ENCODE measurements at regions not wholly inside any gene's neighbourhood (a gene's known extent, or its start where the extent isn't known, plus 50 kb on each side); places are given as distances from the start of the nearest gene placed in this dataset.

GRCh38 chr3:17949101-17949500, 206.7 kb upstream of the TBC1D5 start:
- TF ChIP-seq ZBTB7A (IDR thresholded peaks at IDR 0.05; ENCODE audit: low read depth): no peak
- no peak for TF ChIP-seq YY1 (IDR thresholded peaks at IDR 0.05; ENCODE audit: low read depth)
- TF ChIP-seq CREB1 (IDR thresholded peaks at IDR 0.05; ENCODE audit: low read depth): no peak
- no peak for TF ChIP-seq TCF12 (IDR thresholded peaks at IDR 0.05; ENCODE audit: low read depth)
- TF ChIP-seq EGR1 (IDR thresholded peaks at IDR 0.05): no peak

GRCh38 chr3:17947833-17948232, 205.4 kb upstream of the TBC1D5 start:
- no peak for TF ChIP-seq CEBPB (IDR thresholded peaks at IDR 0.05)
- TF ChIP-seq RAD21 (IDR thresholded peaks at IDR 0.05; ENCODE audit: low read depth): no peak
- TF ChIP-seq, protein P1, sequence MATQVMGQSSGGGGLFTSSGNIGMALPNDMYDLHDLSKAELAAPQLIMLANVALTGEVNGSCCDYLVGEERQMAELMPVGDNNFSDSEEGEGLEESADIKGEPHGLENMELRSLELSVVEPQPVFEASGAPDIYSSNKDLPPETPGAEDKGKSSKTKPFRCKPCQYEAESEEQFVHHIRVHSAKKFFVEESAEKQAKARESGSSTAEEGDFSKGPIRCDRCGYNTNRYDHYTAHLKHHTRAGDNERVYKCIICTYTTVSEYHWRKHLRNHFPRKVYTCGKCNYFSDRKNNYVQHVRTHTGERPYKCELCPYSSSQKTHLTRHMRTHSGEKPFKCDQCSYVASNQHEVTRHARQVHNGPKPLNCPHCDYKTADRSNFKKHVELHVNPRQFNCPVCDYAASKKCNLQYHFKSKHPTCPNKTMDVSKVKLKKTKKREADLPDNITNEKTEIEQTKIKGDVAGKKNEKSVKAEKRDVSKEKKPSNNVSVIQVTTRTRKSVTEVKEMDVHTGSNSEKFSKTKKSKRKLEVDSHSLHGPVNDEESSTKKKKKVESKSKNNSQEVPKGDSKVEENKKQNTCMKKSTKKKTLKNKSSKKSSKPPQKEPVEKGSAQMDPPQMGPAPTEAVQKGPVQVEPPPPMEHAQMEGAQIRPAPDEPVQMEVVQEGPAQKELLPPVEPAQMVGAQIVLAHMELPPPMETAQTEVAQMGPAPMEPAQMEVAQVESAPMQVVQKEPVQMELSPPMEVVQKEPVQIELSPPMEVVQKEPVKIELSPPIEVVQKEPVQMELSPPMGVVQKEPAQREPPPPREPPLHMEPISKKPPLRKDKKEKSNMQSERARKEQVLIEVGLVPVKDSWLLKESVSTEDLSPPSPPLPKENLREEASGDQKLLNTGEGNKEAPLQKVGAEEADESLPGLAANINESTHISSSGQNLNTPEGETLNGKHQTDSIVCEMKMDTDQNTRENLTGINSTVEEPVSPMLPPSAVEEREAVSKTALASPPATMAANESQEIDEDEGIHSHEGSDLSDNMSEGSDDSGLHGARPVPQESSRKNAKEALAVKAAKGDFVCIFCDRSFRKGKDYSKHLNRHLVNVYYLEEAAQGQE (IDR thresholded peaks at IDR 0.05; ENCODE audit: low read depth): no peak
- no peak for TF ChIP-seq TCF12 (IDR thresholded peaks at IDR 0.05; ENCODE audit: low read depth)
- no peak for TF ChIP-seq TEAD4 (IDR thresholded peaks at IDR 0.05)

DNA sequence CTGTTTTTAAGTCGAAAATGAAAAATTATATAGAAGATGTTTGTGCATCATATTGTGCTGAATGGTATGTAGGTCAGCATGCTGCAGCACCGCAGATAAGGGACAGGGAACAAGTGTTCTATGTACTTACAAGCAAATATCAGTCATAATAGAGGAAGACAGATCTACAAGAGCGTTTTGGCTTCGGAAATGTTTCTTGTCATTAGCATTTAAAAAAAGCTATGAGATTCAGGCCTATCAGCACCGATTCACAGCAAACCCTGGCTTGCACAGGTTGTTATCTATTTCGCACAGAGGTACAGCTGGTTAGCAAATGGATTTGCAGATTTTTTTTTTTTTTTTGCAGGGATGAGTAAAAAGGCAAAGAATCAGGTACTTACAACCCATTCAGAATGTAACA, 204.2 kb upstream of the TBC1D5 start:
- TF ChIP-seq YY1 (IDR thresholded peaks at IDR 0.05; ENCODE audit: low read depth): no peak
- no peak for TF ChIP-seq TCF12 (IDR thresholded peaks at IDR 0.05; ENCODE audit: low read depth)
- no peak for TF ChIP-seq FOXM1 (IDR thresholded peaks at IDR 0.05; ENCODE audit: borderline replicate concordance, low read depth)

DNA sequence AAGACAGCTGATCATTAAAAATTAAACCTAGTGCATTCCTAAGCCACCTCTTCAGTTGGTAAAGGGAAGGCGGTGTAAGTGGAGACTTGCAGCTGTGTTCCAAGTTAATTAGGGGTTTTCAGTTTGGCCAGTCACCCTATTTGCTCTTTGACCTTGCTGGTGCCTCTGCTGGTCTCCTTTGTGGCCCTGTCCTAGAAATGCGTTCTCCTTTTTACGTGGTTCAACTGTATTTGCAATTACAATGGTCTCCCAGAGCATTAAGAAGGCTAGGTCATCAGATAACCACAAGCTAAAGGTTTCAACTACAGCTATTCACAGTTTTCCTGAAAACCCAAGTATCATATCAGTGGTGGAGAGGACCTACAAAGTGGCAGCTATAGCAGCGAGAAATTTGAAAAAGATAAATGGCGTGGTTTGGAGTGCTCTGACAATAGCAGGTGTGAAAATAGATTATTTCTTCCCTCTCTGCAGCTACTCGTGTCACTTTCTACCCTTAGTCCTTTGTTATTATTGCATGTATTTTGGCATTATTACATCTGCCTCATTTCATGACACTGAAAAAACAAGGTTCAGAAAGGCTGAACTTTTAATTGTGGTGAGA, 203.5 kb upstream of the TBC1D5 start:
- TF ChIP-seq MAX (IDR thresholded peaks at IDR 0.05): no peak
- no peak for TF ChIP-seq CEBPB (IDR thresholded peaks at IDR 0.05)
- no peak for TF ChIP-seq EP300 (IDR thresholded peaks at IDR 0.05; ENCODE audit: borderline replicate concordance)
- TF ChIP-seq ZBTB7A (IDR thresholded peaks at IDR 0.05; ENCODE audit: low read depth): no peak
- no peak for TF ChIP-seq YY1 (IDR thresholded peaks at IDR 0.05; ENCODE audit: low read depth)
- TF ChIP-seq TAF1 (IDR thresholded peaks at IDR 0.05; ENCODE audit: low read depth): no peak
- no peak for TF ChIP-seq TCF12 (IDR thresholded peaks at IDR 0.05; ENCODE audit: low read depth)
- no peak for TF ChIP-seq CREB1 (IDR thresholded peaks at IDR 0.05; ENCODE audit: low read depth)
- no peak for TF ChIP-seq EGR1 (IDR thresholded peaks at IDR 0.05)
- no peak for TF ChIP-seq USF1 (IDR thresholded peaks at IDR 0.05)
- TF ChIP-seq RAD21 (IDR thresholded peaks at IDR 0.05; ENCODE audit: low read depth): no peak
- no peak for TF ChIP-seq NFIC (IDR thresholded peaks at IDR 0.05)
- TF ChIP-seq FOXM1 (IDR thresholded peaks at IDR 0.05; ENCODE audit: borderline replicate concordance, low read depth): no peak
- no peak for TF ChIP-seq TEAD4 (IDR thresholded peaks at IDR 0.05)

DNA sequence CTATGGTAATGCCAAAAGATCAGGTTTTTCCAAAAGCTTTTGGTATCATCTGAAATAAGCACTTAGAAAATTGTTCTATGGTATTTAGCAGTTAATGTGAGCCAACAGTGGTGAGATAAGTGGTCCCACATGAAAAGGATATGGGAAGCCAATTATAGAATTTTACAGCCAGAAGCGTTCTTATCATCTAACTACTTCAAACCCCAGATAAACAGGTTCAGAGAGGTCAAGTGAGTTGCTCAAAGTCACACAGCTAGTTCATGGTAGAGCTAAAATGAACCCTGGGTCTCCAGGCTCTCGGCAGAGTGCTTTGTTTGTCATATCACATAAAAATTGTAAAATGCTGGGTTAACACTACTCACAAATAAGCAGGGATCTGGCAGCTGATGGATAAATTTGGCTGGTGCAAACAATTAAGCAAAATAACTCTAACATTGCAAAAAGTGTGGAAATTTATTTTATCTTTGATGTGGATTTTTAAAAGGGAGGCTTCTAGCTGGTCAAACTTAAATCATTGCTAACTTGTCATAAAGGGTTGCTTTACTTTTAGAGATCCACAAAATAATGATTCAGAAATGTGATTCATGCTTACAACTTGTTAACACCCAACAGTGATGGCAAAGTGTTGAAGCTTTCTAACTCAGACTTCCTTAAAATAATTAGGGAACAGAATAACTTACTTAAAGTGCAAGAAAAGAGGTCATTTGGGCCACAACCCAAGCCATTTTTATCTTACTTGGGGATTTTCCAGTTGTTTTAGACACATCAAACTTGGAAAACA, 202.8 kb upstream of the TBC1D5 start:
- TF ChIP-seq EGR1 (IDR thresholded peaks at IDR 0.05) (no peak), MAX (IDR thresholded peaks at IDR 0.05) (no peak), NFIC (IDR thresholded peaks at IDR 0.05) (no peak), TEAD4 (IDR thresholded peaks at IDR 0.05) (no peak), TAF1 (IDR thresholded peaks at IDR 0.05; ENCODE audit: low read depth) (no peak), EP300 (IDR thresholded peaks at IDR 0.05; ENCODE audit: borderline replicate concordance) (no peak), TCF12 (IDR thresholded peaks at IDR 0.05; ENCODE audit: low read depth) (no peak), ZBTB7A (IDR thresholded peaks at IDR 0.05; ENCODE audit: low read depth) (no peak), USF1 (IDR thresholded peaks at IDR 0.05) (no peak), CEBPB (IDR thresholded peaks at IDR 0.05) (no peak)
- TF ChIP-seq, protein P1 (IDR thresholded peaks at IDR 0.05; ENCODE audit: low read depth): no peak

GRCh38 chr3:17942856-17943255, 200.4 kb upstream of the TBC1D5 start:
- TF ChIP-seq NFIC (IDR thresholded peaks at IDR 0.05) (no peak), EGR1 (IDR thresholded peaks at IDR 0.05) (no peak), MAX (IDR thresholded peaks at IDR 0.05) (no peak), ZBTB7A (IDR thresholded peaks at IDR 0.05; ENCODE audit: low read depth) (no peak), RAD21 (IDR thresholded peaks at IDR 0.05; ENCODE audit: low read depth) (no peak), TCF12 (IDR thresholded peaks at IDR 0.05; ENCODE audit: low read depth) (no peak), USF1 (IDR thresholded peaks at IDR 0.05) (no peak), CREB1 (IDR thresholded peaks at IDR 0.05; ENCODE audit: low read depth) (no peak), CEBPB (IDR thresholded peaks at IDR 0.05) (no peak), EP300 (IDR thresholded peaks at IDR 0.05; ENCODE audit: borderline replicate concordance) (no peak)

Data from Ishikawa (cell line).